ENCODE measurements at regions not wholly inside any gene's neighbourhood (a gene's known extent, or its start where the extent isn't known, plus 50 kb on each side); places are given as distances from the start of the nearest gene placed in this dataset.
"Not testable (repeated sequence)": the region's sequence is repeated elsewhere in the genome, so short reads cannot be mapped to it uniquely, and the experiment has no call there.

- DNase-seq, result no peak
- no peak overlapping the region for H3K4me3 Mint-ChIP-seq
- H3K36me3 Mint-ChIP-seq (ENCODE audit: low read depth), result no peaks in the 10 kb centered on the region
- no peaks in the 10 kb centered on the region for H3K27me3 Mint-ChIP-seq
- H3K4me1 Mint-ChIP-seq, result no peaks in the 10 kb centered on the region
- intact Hi-C loops (cut with micrococcal nuclease), result no loop called here
- H3K9me3 Mint-ChIP-seq, result no peaks in the 10 kb centered on the region
- H3K27ac Mint-ChIP-seq, result no peak overlapping the region
Observed at GRCh38 chr6:103534814-103535213, 1324.9 kb downstream of the HACE1 start.

GRCh38 chr6:103534095-103534494, 1325.6 kb downstream of the HACE1 start:
- no peak overlapping the region for H3K4me3 Mint-ChIP-seq
- no peaks in the 10 kb centered on the region for H3K9me3 Mint-ChIP-seq
- intact Hi-C loops (cut with micrococcal nuclease), result no loop called here
- DNase-seq, result no peak
- no peaks in the 10 kb centered on the region for H3K4me1 Mint-ChIP-seq
- no peak overlapping the region for H3K27ac Mint-ChIP-seq
- H3K36me3 Mint-ChIP-seq (ENCODE audit: low read depth), result no peaks in the 10 kb centered on the region
- H3K27me3 Mint-ChIP-seq, result no peaks in the 10 kb centered on the region

GRCh38 chr6:103522045-103522444, 1337.7 kb downstream of the HACE1 start:
- Mint-ChIP-seq H3K27ac (no peak overlapping the region), H3K36me3 (ENCODE audit: low read depth) (no peaks in the 10 kb centered on the region), H3K4me3 (no peak overlapping the region), H3K9me3 (peaks cover 7% of the 10 kb centered on the region), H3K27me3 (no peaks in the 10 kb centered on the region), H3K4me1 (no peaks in the 10 kb centered on the region)
- intact Hi-C loops (cut with micrococcal nuclease), result no loop called here
- no peak for DNase-seq

- no peaks in the 10 kb centered on the region for H3K27me3 Mint-ChIP-seq
- DNase-seq, result no peak
- H3K36me3 Mint-ChIP-seq (ENCODE audit: low read depth), result no peaks in the 10 kb centered on the region
- no peak overlapping the region for H3K4me3 Mint-ChIP-seq
- H3K27ac Mint-ChIP-seq, result no peak overlapping the region
- H3K4me1 Mint-ChIP-seq, result no peaks in the 10 kb centered on the region
- intact Hi-C loops (cut with micrococcal nuclease), result no loop called here
- H3K9me3 Mint-ChIP-seq, result no peaks in the 10 kb centered on the region
Observed at GRCh38 chr6:103516336-103516735, 1343.4 kb downstream of the HACE1 start.

GRCh38 chr6:103507052-103507451, 1352.7 kb downstream of the HACE1 start:
- H3K4me1 Mint-ChIP-seq, result no peaks in the 10 kb centered on the region
- DNase-seq, result no peak
- no peaks in the 10 kb centered on the region for H3K36me3 Mint-ChIP-seq (ENCODE audit: low read depth)
- H3K4me3 Mint-ChIP-seq, result no peak overlapping the region
- H3K9me3 Mint-ChIP-seq, result no peaks in the 10 kb centered on the region
- H3K27ac Mint-ChIP-seq, result no peak overlapping the region
- H3K27me3 Mint-ChIP-seq, result no peaks in the 10 kb centered on the region
- intact Hi-C loops (cut with micrococcal nuclease), result no loop called here

GRCh38 chr6:103505155-103505518, 1354.6 kb downstream of the HACE1 start:
- Mint-ChIP-seq H3K4me1 (no peaks in the 10 kb centered on the region), H3K4me3 (no peak overlapping the region), H3K9me3 (no peaks in the 10 kb centered on the region), H3K36me3 (ENCODE audit: low read depth) (no peaks in the 10 kb centered on the region), H3K27me3 (no peaks in the 10 kb centered on the region), H3K27ac (no peak overlapping the region)
- intact Hi-C loops (cut with micrococcal nuclease), result no loop called here
- DNase-seq, result no peak

GRCh38 chr6:103504501-103505154, 1355.1 kb downstream of the HACE1 start:
- H3K27me3 Mint-ChIP-seq, result no peaks in the 10 kb centered on the region
- no peaks in the 10 kb centered on the region for H3K36me3 Mint-ChIP-seq (ENCODE audit: low read depth)
- H3K4me1 Mint-ChIP-seq, result no peaks in the 10 kb centered on the region
- no peak overlapping the region for H3K27ac Mint-ChIP-seq
- intact Hi-C loops (cut with micrococcal nuclease), result no loop called here
- H3K9me3 Mint-ChIP-seq, result no peaks in the 10 kb centered on the region
- H3K4me3 Mint-ChIP-seq, result no peak overlapping the region
- DNase-seq, result no peak

- H3K9me3 Mint-ChIP-seq; DNase-seq; H3K36me3 Mint-ChIP-seq (ENCODE audit: low read depth); H3K27ac Mint-ChIP-seq; H3K4me1 Mint-ChIP-seq; H3K4me3 Mint-ChIP-seq; H3K27me3 Mint-ChIP-seq; intact Hi-C loops (cut with micrococcal nuclease): not testable (repeated sequence)
Observed at GRCh38 chr6:103496588-103496987, 1363.1 kb downstream of the HACE1 start.

- Mint-ChIP-seq H3K9me3 (no peaks in the 10 kb centered on the region), H3K4me3 (no peak overlapping the region), H3K36me3 (ENCODE audit: low read depth) (no peaks in the 10 kb centered on the region), H3K27me3 (no peaks in the 10 kb centered on the region), H3K27ac (no peak overlapping the region), H3K4me1 (no peaks in the 10 kb centered on the region)
- no peak for DNase-seq
- intact Hi-C loops (cut with micrococcal nuclease), result no loop called here
Observed at GRCh38 chr6:103456652-103457051, 1403.1 kb downstream of the HACE1 start.

GRCh38 chr6:103455275-103455674, 1404.4 kb downstream of the HACE1 start:
- H3K36me3 Mint-ChIP-seq (ENCODE audit: low read depth), result no peaks in the 10 kb centered on the region
- no peak for DNase-seq
- no peaks in the 10 kb centered on the region for H3K27me3 Mint-ChIP-seq
- intact Hi-C loops (cut with micrococcal nuclease), result no loop called here
- H3K9me3 Mint-ChIP-seq, result no peaks in the 10 kb centered on the region
- H3K4me1 Mint-ChIP-seq, result no peaks in the 10 kb centered on the region
- H3K4me3 Mint-ChIP-seq, result no peak overlapping the region
- no peak overlapping the region for H3K27ac Mint-ChIP-seq

- Mint-ChIP-seq H3K27me3 (no peaks in the 10 kb centered on the region), H3K4me3 (no peak overlapping the region), H3K9me3 (peaks cover 3% of the 10 kb centered on the region), H3K36me3 (ENCODE audit: low read depth) (no peaks in the 10 kb centered on the region), H3K4me1 (no peaks in the 10 kb centered on the region), H3K27ac (no peak overlapping the region)
- intact Hi-C loops (cut with micrococcal nuclease), result no loop called here
- no peak for DNase-seq
Observed at GRCh38 chr6:103409475-103409874, 1450.2 kb downstream of the HACE1 start.

GRCh38 chr6:103405321-103405720, 1454.4 kb downstream of the HACE1 start:
- Mint-ChIP-seq H3K9me3 (peaks cover 3% of the 10 kb centered on the region), H3K4me1 (no peaks in the 10 kb centered on the region), H3K27me3 (no peaks in the 10 kb centered on the region), H3K4me3 (no peak overlapping the region), H3K27ac (no peak overlapping the region), H3K36me3 (ENCODE audit: low read depth) (no peaks in the 10 kb centered on the region)
- no peak for DNase-seq
- intact Hi-C loops (cut with micrococcal nuclease), result no loop called here

- intact Hi-C loops (cut with micrococcal nuclease), result no loop called here
- H3K36me3 Mint-ChIP-seq (ENCODE audit: low read depth), result no peaks in the 10 kb centered on the region
- H3K4me1 Mint-ChIP-seq, result no peaks in the 10 kb centered on the region
- no peak overlapping the region for H3K4me3 Mint-ChIP-seq
- no peak overlapping the region for H3K27ac Mint-ChIP-seq
- H3K27me3 Mint-ChIP-seq, result no peaks in the 10 kb centered on the region
- peaks cover 3% of the 10 kb centered on the region for H3K9me3 Mint-ChIP-seq
- no peak for DNase-seq
Observed at GRCh38 chr6:103404799-103405198, 1454.9 kb downstream of the HACE1 start.

- DNase-seq, result no peak
- intact Hi-C loops (cut with micrococcal nuclease), result no loop called here
- Mint-ChIP-seq H3K27me3 (no peaks in the 10 kb centered on the region), H3K9me3 (no peaks in the 10 kb centered on the region), H3K27ac (no peak overlapping the region), H3K4me1 (no peaks in the 10 kb centered on the region), H3K36me3 (ENCODE audit: low read depth) (no peaks in the 10 kb centered on the region), H3K4me3 (no peak overlapping the region)
Observed at GRCh38 chr6:103396768-103397167, 1463.0 kb downstream of the HACE1 start.

GRCh38 chr6:103379272-103379671, 1480.4 kb downstream of the HACE1 start:
- H3K36me3 Mint-ChIP-seq (ENCODE audit: low read depth), result no peaks in the 10 kb centered on the region
- no peak overlapping the region for H3K4me3 Mint-ChIP-seq
- no peak for DNase-seq
- H3K4me1 Mint-ChIP-seq, result no peaks in the 10 kb centered on the region
- H3K27me3 Mint-ChIP-seq, result no peaks in the 10 kb centered on the region
- intact Hi-C loops (cut with micrococcal nuclease), result no loop called here
- no peaks in the 10 kb centered on the region for H3K9me3 Mint-ChIP-seq
- no peak overlapping the region for H3K27ac Mint-ChIP-seq
